ENCODE measurements at regions not wholly inside any gene's neighbourhood (a gene's known extent, or its start where the extent isn't known, plus 50 kb on each side); places are given as distances from the start of the nearest gene placed in this dataset.
"Not testable (repeated sequence)": the region's sequence is repeated elsewhere in the genome, so short reads cannot be mapped to it uniquely, and the experiment has no call there.

DNA sequence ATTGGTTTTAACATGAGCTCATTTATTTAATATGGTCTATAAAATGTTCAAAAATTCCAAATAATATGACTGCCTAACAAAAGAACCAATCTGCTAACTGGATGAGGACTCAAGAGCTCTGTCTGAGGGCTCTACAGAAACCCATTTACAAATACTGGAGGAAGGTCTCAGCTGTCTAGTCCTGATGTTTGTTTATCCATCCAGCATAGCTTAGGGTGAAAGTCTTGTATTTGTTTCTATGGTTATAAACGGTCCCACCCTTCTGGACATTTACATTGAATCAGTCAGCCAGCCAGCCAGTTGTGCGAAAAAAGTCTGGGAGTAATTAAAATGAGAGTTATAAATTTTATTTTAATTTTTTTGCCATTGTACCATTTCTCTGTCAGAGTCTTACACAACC is 220.7 kb downstream of the BMP4 start:
- no peak for DNase-seq

DNA sequence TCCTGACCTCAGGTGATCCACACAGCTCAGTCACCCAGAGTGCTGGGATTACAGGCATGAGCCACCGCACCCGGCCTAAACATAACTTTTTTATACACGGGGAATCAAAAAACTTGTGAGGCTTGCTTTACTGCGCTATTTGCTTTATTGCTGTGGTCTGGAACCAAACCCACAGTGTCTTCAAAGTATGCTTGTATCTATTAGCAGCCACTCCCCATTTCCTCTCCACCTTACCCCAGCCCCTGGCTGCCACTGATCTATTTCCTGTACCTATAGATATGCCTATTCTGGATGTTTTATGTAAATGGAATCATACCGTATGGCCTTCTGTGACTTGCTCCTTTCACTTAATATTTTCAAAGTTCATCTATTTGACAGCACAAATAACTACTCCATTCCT is 233.4 kb downstream of the BMP4 start:
- no peak for DNase-seq

DNA sequence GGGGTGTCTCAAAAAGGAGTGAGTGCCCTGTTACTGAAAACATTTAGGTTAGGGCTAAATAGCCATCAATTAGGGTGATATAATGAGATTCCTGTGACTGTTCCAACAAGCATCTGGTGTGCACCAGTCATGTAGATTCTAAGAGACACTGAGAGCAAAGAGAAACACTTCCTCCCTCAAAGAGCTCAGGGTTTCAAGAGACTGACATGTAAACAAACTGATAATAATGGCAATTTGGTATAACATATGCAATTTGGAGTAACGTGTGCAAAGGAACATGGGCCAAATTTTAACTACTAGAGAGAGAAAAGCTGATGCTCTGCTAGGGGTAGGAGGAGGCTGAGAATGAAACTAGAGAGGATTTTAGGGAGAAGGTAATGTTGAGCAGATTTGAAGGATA is 237.1 kb downstream of the BMP4 start:
- DNase-seq = no peak

DNA sequence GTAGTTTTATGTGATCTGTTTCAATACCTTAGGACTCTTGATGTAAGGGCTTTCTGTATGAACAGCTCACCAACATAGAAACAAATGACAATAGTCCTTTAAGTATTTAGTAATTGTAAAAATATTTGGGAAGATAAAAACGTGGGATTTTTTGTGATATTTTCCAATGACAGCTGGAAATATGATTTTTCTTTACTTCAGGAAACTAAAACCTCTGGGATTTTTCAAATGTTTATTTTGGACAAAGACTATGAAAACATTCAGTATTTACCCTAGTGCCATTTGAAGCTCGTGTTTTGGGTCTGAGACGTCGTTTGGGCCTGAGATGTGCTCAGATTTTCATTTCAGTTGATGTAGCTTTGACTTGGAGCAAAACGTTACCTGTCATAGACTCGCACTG is 240.0 kb downstream of the BMP4 start:
- no peak for DNase-seq

DNA sequence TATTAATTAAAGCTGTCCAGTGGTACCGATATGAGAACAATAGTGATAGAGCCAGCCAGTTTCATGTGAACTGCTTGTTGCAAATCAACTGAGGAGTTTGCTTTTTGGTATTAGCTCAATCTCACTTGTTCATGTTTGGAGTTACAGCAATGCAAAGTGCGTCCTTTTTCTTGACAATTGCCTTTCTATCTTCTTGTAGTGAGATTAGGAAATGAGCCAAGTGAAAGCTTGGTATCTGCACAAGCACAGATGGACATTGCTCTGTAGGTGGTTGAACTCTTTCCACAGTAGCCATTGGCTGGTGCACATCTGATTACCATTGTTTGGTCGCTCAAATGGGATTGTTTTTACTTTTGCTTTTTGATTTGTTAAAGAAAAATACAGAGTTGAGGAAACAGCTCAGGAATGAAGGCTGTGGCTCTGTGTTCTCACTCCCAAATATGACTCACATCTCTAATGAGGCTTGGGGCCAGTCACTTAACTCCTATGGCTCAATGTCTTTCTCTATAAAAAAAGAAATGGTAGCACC is 241.4 kb downstream of the BMP4 start:
- no peak for DNase-seq

DNA sequence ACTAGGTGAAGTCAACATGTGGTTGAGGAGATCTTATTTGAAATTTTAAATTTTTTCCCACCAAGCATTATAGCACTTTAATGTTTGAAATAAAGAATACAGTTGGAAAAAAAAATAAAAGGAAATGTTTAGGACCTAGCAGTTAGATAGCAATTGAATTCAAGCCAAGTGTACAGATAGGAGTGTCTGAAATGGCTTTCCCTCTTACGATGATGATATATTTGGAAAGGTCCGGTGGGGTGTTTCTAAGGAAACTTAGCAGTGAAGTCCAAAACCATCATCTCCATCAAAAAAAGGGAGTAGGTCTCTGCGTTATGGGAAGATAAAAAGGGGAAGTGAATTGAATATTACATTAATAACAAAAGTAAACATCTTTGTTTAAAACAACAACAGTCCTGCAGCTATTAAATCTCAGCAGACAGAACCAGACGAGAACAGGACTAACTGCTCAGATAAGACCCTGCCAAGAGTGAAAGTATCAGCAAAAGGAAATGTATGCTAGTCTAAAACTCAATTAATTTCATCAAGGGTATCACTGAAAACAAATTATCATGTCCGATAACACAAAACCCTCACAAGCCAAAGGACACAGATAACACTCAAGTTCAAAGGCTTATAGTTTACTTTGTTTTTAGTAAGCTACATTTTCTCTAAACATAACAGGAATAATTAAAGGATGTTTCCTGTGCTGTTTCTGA is 242.0 kb downstream of the BMP4 start:
- DNase-seq = no peak

DNA sequence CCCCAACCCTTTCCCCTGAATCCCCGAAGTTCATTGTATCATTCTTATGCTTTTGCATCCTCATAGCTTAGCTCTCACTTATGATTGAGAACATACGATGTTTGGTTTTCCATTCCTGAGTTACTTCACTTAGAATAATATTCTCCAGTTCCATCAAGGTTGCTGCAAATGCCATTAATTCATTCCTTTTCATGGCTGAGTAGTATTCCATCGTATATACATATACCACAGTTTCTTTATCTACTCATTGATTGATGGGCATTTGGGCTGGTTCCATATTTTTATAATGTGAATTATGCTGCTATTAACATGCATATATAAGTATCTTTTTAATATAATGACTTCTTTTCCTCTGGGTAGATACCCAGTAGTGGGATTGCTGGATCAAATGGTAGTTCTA is 243.7 kb downstream of the BMP4 start:
- not testable (repeated sequence) for DNase-seq

DNA sequence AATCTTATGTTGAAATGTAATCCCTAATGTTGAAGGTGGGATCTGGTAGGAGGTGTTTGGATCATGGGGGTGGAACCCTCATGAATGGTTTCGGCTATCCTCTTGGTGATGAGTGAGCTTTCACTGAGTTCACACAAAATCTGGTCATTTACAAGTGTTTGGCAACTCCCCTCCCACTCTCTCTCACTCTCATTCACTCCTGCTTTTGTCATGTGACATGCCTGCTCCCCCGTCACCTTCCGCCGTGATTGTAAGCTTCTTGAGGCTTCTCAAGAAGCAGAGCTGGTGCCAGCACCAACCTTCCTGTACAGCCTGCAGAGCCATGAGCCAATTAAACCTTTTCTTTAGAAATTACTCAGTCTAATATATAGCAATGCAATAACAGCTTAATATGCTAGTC is 245.4 kb downstream of the BMP4 start:
- no peak for DNase-seq

DNA sequence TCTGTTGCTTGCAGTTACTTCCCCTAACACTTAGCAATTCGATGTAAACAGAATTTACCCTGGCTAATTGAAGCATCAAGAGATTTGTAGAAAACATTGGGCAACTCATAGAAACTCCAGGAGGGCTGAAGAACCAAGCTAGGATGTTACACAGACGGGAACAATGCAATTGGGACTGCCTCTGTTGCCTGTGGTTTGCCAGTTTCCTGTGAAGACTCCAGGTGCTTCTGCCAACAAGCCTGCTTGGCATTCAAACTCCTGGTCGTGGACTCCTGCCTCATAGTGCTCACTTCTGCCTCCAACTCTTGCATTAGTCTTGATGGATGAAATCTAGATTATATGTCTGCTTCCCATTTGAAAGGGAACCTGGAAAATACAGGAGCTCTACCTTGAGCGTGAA is 246.0 kb downstream of the BMP4 start:
- DNase-seq = no peak

DNA sequence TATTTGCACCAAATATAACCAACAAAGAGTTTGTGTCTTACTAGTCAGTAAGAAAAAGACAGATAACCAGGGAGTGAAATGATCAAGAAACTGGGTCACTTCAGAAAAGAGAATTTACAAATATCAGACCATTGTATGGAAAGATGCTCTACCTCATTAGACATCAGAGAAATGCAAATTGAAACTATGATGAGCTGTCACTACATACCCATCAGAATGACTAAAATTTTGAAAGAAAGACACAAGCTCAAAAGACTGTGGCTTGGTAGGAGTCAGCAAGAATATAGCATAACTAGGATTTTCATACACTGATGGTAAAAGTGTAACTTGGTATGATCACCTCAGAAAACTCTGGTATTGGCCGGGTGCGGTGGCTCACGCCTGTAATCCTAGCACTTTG is 247.2 kb downstream of the BMP4 start:
- no peak for DNase-seq

DNA sequence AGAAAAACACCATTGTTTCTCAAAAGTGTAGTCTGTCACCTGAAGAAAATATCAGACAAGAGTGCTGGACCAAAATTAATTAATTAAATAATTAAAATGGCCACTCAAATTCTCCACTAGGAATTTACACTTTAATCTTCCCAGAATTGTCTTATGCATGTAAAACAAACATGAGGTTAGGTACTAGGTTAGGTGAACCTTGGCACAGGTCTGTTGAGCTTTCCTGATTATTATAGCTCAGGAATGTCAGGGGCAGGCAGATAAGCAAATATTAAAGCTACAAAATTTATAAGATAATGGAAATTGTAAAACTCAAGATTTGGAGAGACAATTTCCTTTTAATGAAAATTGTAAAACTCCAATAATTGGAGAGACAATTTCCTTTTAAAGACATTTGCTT is 253.2 kb downstream of the BMP4 start:
- DNase-seq = no peak

DNA sequence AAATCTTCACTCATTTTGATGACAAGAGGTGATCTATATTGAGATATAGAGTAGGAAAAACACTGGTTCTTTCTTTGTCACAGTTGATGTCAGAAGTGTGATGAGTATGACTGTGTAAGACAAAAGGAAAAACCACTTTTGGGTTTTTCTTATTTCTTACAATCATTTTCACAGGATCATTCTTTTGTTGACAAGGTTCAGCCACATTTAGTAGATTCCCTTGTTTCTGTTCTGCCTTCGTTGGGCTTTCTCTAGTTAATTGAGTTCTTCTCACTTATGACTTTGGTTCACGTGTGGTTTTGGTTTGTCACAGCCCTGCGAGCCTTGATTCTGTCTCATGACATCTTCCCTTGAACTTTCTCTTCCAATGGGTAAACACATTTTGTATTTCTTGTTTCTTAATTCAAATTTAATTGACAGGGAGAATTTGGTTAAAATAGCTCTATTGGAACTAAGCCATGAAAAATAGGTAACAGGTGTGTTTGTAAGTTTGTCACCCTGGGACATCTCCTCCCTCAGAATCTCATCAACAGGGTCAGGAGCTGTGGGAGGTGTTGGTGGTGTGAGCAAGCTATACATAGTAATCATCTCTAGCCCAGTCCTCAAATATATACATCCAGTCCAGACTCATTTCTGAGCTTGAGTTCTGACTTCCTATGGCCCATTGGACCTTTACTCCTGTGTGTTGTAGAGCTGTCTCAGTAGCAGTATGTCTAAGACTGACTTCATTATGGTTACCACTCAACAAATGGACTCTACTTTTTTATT is 255.3 kb downstream of the BMP4 start:
- DNase-seq = no peak

DNA sequence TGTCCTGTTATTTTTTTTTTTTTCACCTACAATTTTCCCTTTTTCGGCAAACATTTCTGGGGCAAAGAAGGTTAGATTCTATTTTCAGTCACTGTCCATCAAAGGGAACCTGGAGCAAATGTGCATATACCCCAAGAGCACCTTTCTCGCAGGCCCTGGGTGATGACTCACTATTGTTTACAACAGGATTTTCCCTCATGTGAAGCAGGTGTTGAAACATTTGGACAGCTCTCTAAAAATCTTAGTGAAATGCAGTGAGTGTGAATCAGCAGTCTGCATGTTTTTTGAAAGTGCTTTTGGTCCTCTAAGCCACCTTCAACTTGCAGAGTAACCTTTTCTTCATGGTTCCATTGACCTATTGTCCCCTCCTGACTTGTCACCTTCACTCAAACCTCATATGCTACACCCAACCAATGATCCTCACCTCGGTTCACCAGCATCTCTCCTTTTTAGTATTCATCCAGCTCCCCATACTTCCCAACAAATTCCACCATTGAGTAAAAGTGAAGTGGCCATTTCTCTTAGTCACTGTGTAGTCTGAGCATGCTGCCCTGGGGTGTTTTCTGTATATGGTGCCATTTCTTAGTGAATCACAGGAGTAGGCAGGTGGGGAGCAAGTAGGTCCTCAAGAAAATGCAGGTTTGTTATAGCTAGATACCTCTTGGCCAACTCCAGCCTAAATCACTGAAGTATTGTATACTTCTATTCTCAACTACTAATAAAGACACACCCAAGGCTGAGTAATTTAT is 260.2 kb downstream of the BMP4 start:
- DNase-seq = no peak

DNA sequence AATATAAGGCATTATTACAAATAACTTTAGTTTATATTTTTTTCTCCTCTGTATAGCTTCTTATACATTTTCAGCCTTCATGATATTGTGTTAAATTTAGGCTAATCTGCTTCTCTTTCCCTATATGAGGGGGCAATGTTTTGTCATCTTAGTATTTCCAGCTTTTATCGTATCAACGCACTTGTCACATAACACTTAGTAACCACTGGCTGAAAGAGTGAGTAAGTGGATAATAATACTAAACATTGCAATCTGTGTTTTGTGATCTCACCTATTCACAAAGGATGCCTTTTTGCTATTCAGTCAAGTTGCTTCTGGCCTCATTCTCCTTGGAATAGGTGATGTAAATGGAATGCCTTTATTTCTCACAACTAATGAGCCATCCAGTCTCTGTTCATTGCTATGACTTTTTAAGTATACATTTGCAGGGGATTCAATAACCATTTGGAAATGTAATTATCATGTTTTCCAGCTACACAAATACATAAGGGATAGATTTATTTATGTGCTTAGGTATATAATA is 260.9 kb downstream of the BMP4 start:
- DNase-seq = no peak

DNA sequence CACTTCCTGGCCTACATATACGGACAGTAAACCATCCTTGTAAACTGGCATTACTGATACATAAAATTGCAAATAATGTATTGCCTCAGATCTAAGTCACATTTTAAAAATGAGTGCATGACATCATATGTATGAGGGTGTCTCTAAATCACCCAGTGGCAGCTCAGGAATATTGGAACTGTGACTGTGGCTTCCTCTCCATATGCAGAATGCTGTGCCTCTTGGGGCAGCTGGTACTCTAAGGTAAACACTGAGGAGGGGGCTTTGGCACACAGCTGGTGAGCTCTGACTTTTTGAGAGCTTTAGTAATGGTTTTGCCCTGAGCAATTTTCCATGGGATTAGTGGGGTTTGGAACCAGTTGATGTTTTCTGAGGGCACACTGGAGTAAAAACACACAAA is 263.7 kb downstream of the BMP4 start:
- no peak for DNase-seq

DNA sequence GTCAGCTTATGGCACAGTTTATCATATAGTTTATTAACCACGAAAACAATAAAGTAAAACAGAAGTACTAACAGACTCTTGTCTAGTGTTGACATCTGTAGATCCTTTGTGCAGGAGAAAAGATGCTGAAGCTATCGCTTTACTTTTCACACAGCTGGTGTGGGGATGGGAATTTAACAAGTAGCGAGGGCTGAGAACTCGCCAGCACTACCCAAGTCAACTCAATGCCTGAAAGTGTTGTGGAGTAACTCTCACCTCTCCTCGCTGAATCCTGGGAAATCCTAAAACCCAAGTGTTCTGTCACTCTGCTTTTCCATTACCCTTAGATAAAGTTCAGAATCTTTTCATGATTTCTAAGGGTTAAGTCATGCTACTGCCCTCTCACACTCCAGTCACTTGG is 264.2 kb downstream of the BMP4 start:
- no peak for DNase-seq

DNA sequence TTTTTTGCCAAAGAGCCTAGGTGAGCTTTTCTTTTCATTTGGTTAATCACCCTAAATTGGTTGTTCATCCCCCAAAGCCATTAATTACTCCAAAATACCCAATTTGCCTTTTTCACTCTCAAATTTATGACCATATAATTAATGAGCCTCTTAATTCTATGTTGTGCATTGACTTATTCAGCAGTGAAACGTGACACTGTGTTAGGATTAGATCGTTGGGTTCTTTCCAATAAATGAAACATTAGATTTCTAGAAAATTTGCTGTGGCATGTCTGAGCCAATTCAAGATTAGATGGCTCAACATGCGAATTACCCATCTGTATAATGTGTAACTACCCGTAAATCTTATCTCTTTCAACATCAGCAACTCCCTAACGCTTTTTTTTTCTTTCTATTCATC is 273.4 kb downstream of the BMP4 start:
- DNase-seq = no peak

DNA sequence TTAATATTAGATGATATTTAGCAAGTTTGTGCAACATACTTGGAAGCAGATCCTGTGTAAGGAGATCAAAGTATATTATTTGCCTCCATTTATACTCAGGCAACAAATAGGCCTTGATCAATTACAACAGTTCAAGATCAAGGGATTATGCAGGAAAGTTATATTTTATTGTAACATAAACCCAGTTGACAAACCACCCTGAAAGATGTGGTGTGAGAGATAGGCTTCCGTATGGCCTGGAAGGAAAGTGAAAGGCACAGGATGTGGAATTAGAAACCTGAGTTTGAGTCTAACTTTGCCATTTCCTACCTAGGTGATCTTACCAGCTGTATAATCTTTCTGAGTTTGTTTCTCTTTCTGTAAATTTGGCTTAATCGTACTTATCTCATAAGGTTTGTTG is 284.1 kb downstream of the BMP4 start:
- no peak for DNase-seq

DNA sequence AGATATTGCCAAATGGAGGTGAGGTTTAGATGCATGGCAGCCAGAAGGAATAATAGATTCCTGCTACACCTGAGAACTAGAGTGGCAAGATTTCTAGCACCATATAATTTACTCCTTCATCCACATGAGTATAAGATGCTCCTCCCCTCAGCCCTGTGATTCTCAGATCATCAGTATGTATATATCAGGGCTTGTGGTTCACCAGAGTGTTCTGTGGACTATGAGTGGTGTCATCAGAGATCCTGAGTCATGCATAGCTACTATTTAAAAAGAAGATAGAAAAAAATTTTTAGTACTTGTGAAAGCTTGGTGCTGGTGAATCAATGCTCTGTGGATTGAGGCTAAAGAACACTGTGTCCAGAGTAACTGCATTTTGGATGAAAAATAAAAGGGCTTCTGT is 285.9 kb downstream of the BMP4 start:
- DNase-seq = no peak

DNA sequence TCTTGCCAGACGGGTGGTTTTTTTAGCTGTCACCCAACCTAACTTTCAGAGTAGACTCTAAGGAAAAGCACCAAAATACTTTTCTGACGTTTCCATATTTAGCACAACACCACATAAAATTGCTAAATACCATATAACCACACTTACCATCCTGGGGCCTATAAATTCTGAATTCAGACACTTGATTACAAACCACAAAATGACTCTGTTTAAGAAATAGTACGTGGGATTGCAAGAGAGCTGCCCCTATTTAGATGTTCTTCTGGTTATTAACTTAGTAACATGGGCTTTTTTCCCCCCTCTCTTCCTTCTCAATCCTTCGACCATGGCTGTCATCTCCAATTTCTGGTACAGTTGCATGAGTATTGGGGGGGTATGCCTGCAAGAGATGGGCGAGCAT is 287.7 kb downstream of the BMP4 start:
- DNase-seq = no peak

DNA sequence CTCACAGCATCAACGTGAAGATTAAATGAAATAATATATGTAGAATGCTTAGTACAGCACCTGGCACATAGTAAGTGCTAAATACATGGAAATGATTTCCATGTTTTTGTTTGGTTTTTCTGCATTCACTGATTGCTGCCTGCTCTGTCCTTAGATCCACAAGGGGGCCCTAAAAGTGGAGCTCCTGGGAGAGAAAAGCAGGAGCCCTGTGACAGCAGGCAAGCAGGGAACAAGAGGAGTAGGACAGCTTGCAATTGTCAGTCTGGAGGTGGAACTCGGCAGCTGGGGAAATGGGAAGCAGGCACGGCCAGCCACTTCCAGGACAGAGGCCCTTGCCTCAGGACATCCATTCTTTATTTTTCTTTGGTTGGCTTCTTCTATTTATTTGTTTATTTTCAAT is 292.9 kb downstream of the BMP4 start:
- DNase-seq = no peak

DNA sequence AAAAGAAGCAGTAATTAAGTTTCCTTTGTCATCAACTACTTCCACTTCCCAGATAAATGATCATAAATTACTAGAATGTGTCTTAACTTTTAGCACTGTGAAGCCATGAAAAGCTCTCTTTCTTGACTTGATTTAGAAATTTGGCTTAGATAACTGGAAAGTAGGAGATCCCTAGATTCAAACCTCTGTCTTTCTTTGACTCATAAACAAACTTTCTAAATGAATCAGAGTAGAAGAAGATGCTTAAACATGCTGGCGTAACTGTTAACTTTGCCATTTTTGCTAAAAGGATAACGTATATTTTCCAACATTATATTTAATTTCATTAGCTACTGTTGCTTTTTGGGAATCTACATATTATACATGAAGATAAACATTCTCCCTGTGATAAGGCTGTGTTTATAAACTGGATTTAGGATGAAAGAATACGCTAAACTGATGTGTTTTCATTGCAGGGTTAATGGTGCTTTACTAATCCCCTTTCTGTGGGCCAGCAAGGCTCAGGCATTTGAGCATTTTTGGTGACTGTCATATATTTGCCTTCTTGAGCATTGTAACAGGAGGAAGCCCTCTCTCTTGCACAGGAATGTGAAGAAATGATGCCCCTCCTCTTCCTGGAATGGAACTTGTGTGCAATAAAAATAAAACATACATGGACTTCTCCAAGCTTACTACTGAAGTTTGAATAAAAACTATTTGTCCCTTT is 301.4 kb downstream of the BMP4 start:
- no peak for DNase-seq

DNA sequence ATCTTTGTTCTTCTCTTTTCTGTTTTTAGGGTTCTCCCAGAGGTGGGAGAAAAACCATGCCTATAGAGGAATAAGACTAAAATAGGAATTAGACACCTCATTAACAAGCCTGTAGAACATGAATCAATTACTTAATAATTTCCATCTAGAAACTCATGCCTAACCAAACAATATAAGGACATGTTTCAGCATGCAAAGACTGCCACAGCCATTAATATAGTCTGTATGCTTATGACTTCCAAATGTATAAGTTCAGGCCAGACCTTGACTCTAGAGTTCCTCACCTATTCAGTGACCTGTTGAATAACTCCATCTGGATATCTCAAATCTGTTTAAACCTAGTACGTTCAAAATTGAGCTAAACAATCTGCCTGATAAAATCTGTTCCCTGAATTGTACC is 304.6 kb downstream of the BMP4 start:
- no peak for DNase-seq

Data from stimulated activated CD4-positive, alpha-beta T cell treated with anti-CD3 and anti-CD28 coated beads, Interleukin-4, amount 100 ng/mL, for 4 hours (primary cell).